ENCODE measurements at regions not wholly inside any gene's neighbourhood (a gene's known extent, or its start where the extent isn't known, plus 50 kb on each side); places are given as distances from the start of the nearest gene placed in this dataset.

DNA sequence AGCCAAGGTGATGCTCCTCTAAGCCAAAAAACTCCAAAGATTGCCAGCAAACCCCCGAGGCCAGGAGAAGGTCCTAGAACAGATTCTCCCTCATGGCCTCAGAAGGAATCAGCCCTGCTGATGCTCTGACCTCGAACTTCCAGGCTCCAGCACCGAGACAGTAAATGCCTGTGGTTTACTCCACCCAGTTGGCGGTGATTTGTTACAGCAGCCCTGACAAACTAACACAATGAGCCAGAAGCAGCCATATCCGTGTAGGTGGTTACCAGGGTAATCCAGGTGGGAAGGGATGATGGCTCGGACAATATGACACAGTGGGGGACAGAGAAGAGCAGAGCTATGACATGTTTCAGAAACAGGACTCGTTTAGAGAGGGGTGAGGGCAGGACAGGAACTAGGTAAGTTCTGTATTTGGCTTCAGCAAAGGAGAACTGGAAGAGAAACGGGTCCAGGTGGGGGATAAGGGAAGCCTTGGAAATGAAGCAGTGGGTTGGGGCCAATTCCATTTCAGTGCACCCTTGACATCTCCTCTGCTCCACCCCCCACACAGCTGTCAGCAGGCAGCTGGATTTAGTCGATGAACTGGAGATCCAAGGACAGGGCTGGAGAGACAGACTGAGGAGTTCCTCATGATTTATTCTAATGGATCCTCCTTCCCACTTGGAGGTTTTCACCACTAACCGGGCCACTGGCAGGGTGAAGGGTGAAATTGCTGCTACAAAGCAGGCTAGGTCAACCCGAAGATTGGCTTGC lies 179.7 kb upstream of the SH3BP4 start:
- no peak for DNase-seq (ENCODE audit: low read depth)
- no peak overlapping the region for H3K4me3 ChIP-seq (ENCODE audit: low read depth, low read length)
- TF ChIP-seq POLR2A (IDR thresholded peaks at IDR 0.05; ENCODE audit: extremely low read depth, insufficient read length): no peak
- TF ChIP-seq, protein P1, sequence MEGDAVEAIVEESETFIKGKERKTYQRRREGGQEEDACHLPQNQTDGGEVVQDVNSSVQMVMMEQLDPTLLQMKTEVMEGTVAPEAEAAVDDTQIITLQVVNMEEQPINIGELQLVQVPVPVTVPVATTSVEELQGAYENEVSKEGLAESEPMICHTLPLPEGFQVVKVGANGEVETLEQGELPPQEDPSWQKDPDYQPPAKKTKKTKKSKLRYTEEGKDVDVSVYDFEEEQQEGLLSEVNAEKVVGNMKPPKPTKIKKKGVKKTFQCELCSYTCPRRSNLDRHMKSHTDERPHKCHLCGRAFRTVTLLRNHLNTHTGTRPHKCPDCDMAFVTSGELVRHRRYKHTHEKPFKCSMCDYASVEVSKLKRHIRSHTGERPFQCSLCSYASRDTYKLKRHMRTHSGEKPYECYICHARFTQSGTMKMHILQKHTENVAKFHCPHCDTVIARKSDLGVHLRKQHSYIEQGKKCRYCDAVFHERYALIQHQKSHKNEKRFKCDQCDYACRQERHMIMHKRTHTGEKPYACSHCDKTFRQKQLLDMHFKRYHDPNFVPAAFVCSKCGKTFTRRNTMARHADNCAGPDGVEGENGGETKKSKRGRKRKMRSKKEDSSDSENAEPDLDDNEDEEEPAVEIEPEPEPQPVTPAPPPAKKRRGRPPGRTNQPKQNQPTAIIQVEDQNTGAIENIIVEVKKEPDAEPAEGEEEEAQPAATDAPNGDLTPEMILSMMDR (IDR thresholded peaks at IDR 0.05; ENCODE audit: low read depth, low read length): no peak
- TF ChIP-seq, protein P2, sequence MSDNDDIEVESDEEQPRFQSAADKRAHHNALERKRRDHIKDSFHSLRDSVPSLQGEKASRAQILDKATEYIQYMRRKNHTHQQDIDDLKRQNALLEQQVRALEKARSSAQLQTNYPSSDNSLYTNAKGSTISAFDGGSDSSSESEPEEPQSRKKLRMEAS (IDR thresholded peaks at IDR 0.05; ENCODE audit: low read depth, low read length): no peak
- TF ChIP-seq MYC (IDR thresholded peaks at IDR 0.05; ENCODE audit: low read depth, low read length): no peak

DNA sequence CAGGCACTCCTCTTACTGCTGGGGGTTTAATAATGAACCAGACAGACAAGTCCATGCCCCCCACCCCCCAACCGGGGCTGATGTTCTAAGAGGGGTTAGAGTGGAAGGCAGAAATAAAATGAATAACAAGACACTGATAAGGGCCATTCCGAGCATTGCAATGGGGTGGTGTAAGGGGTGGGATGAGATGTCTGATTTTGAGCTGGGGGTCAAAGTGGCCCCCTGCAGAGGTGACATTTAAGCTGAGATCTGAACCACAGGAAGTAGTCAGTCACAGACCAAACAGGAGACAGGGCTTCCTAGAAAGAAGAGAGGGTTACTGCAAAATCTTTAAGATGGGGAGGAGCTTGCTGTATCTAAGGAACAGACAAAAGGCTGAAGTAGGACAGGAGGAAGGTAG lies 180.6 kb upstream of the SH3BP4 start:
- TF ChIP-seq, protein P1 (IDR thresholded peaks at IDR 0.05; ENCODE audit: low read depth, low read length): no peak
- TF ChIP-seq MYC (IDR thresholded peaks at IDR 0.05; ENCODE audit: low read depth, low read length) (no peak), POLR2A (IDR thresholded peaks at IDR 0.05; ENCODE audit: extremely low read depth, insufficient read length) (no peak)
- TF ChIP-seq, protein P2 (IDR thresholded peaks at IDR 0.05; ENCODE audit: low read depth, low read length): no peak
- no peak for DNase-seq (ENCODE audit: low read depth)

DNA sequence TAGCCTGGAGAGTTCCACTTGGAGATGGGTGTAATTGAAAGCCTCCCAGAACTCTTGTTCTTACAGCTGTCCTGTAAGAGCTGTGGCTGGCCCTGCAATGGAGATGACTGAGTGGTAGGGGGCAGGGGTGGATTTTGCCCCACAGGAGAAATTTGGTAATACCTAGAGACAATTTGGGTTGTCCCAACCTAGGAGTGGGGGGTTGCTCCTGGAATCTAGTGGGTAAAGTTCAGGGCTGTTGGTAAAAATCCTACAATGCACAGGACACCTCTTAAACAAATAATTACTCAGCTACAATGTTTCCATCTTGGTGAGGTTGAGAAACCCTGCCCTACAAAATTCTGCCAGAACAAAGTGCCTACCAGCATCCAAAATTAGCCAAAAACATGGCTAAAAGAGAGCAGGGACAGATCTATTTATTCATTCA lies 181.1 kb upstream of the SH3BP4 start:
- no peak for TF ChIP-seq MYC (IDR thresholded peaks at IDR 0.05; ENCODE audit: low read depth, low read length)
- TF ChIP-seq, protein P1 (IDR thresholded peaks at IDR 0.05; ENCODE audit: low read depth, low read length): no peak
- TF ChIP-seq POLR2A (IDR thresholded peaks at IDR 0.05; ENCODE audit: extremely low read depth, insufficient read length): no peak
- TF ChIP-seq, protein P2 (IDR thresholded peaks at IDR 0.05; ENCODE audit: low read depth, low read length): no peak
- H3K4me3 ChIP-seq (ENCODE audit: low read depth, low read length): no peak overlapping the region
- DNase-seq (ENCODE audit: low read depth): no peak

More for the DNA sequence above, 180.6 kb upstream of the SH3BP4 start:
- no peak overlapping the region for H3K4me3 ChIP-seq (ENCODE audit: low read depth, low read length)

DNA sequence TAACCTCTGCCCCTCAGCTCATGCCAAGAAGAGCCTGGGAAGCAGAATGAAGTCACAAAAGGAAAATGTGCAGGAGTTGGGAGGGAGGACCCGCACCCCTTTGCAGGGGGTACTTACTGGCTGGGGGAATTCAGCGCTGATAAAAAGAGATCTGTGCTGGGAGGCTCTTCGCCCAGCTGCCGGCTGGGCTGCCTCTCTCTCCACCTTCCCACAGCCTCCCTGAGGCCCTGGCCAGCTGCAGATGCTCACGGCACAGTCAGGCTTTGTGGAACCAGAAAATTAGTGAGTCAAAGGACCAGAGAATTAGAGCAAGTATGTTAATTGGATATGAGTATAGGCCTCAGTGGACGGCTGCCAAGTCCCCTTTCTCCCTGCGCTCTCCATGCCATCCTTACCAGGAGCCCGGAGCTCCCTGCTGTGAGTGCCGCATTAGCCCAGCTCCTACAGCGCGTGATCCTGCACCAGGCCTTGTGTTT lies 181.7 kb upstream of the SH3BP4 start:
- no peak for DNase-seq (ENCODE audit: low read depth)
- H3K4me3 ChIP-seq (ENCODE audit: low read depth, low read length): no peak overlapping the region
- no peak for TF ChIP-seq POLR2A (IDR thresholded peaks at IDR 0.05; ENCODE audit: extremely low read depth, insufficient read length)

DNA sequence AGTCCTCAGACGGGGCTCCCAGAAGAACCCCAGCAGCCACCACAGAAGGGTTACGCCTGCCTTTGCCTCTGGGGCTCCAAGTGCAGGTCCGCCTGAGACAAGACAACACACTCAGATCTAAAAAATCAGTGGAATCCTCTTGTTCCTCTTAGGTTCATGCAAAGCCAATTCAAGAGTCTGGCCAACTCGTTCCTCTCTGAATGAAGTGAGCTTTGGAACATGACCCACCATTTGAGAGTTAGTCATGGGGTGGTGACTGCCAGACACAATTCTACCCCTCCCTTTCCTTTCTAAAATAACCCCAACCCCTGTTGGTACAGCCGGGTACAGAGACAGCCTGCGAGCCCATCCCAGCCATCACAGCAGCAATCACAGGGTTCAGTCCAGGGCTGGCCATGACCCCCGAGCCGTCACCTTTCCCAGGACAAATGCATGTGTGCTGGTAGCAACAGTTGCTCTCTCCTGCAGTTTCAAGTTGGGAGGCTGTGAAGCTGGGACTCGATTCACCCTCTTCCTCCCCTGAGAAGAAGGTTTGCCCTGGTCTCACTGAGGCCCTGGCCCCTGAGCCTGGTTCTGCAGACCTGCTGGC lies 183.1 kb upstream of the SH3BP4 start:
- H3K4me3 ChIP-seq (ENCODE audit: low read depth, low read length): no peak overlapping the region
- TF ChIP-seq, protein P2 (IDR thresholded peaks at IDR 0.05; ENCODE audit: low read depth, low read length): no peak
- TF ChIP-seq POLR2A (IDR thresholded peaks at IDR 0.05; ENCODE audit: extremely low read depth, insufficient read length) (no peak), MYC (IDR thresholded peaks at IDR 0.05; ENCODE audit: low read depth, low read length) (no peak)
- DNase-seq (ENCODE audit: low read depth): no peak

DNA sequence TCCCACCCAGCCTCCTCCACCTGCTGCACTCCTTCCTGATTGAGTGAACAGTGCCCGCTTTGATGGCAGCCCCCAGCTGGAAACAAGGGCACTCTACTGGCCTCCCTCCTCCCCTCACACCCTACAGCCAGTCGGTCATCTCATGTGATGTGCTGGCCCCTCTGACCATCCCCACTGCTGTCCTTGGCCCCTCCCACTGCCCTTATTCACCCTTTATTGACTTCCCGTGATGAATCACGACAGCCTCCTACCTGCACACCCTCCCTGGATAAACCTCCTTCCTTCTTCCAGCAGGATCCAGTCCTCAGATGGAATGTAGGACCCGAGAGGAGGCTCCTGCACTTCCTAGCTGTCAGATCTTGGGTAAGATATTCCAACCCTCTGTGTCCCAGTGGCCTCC lies 186.5 kb upstream of the SH3BP4 start:
- TF ChIP-seq, protein P2 (IDR thresholded peaks at IDR 0.05; ENCODE audit: low read depth, low read length): no peak
- TF ChIP-seq MYC (IDR thresholded peaks at IDR 0.05; ENCODE audit: low read depth, low read length): no peak
- no peak for TF ChIP-seq POLR2A (IDR thresholded peaks at IDR 0.05; ENCODE audit: extremely low read depth, insufficient read length)
- TF ChIP-seq, protein P1 (IDR thresholded peaks at IDR 0.05; ENCODE audit: low read depth, low read length): no peak
- DNase-seq (ENCODE audit: low read depth): no peak
- H3K4me3 ChIP-seq (ENCODE audit: low read depth, low read length): no peak overlapping the region
